Glomerular visceral epithelial cell (primary cell): ENCODE measurements at regions not wholly inside any gene's neighbourhood (a gene's known extent, or its start where the extent isn't known, plus 50 kb on each side); places are given as distances from the start of the nearest gene placed in this dataset.

Experiments used
- DNase-seq: peaks from one replicate; pipeline ENCODE4 v3.0.0-alpha.2; 2016; ENCODE audit errors: extremely low spot score

DNA sequence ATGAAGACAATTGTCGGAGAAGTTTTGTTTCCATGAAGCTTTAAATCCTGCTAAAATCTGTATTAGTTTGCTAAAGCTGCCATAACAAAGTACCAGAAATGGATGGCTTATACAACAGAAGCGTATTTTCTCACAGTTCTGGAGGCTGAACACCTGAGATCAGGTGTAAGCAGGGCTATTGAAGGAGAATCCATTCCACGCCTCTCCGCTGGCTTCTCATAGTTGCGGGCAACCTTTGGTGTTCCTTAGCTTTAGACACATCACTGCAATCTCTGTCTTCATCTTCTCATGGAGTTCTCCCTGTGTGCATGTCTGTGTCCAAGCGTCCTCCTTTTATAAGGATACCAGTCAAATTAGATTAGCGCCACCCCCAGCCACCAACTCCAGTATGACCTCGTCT is 159.9 kb upstream of the CDYL start:
- no peak for DNase-seq

DNA sequence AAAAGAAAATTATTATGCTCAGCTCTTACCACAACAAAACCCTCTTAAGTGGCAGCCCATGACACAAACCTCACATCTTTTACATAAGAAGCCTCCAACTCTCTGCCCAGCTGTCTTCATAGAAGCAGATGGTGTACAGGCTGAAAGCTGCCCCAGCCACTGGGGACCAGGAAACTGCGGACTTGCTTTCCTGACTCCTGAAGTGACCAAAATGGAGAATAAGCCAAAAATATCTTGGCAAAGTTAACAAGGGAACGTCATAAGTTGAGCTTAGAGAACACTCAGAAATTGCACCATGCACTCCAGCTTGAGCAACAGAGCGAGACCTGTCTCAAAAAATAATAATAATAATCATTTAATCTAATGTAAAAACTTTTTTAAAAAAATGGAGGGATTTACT is 160.3 kb upstream of the CDYL start:
- DNase-seq = no peak

DNA sequence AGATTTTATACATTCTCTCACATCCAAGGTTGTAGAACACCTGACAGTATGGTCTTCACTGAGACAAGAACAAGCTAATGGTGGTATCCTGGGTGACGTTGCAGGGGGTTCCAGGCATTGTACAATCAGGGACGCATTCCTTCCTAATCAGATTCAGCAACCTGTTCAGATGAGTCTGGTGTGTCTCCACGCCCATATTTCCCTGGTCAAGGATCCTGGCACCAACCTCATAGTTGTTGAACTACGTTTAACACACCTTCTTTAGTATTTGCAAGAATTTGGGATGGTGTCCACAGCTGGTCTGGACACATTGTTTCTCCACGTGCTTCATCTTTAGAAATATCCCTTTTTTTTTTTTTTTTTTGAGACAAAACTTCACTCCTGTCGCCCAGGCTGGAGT is 161.0 kb upstream of the CDYL start:
- no peak for DNase-seq

DNA sequence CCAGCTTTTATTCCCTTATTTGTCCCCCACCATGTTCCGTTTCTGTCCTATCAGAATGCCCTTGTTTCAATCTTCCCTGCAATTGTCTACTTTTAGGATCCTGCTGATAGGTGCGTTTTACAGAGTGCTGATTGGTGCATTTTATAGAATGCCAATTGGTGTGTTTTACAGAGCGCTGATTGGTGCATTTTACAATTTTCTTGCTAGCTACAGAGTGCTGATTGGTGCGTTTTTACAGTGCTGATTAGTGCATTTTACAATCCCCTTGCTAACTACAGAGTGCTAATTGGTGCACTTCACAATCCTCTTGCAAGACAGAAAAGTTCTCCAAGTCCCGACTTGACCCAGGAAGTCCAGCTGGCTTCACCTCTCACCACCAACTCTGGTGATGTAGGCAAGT is 161.6 kb upstream of the CDYL start:
- no peak for DNase-seq

DNA sequence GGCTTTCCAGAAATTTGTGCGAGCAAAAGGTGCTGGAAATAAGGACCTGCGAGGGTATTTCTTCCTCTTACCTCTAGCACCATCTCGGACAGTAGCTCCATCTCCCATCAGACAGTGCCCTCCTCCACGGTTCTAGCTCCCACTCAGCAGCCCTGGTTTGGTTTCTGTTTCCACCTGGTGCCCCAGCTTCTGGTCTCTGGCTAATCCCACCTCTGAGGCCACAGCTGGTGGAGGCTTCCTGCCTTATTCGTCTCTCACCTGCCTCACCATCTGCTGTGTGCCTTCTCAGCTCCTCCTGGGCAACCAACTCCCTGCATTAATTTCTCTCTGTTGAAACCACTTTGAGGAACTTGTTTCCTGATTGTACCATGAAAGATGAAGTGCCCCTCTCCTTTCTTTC is 162.4 kb upstream of the CDYL start:
- no peak for DNase-seq

DNA sequence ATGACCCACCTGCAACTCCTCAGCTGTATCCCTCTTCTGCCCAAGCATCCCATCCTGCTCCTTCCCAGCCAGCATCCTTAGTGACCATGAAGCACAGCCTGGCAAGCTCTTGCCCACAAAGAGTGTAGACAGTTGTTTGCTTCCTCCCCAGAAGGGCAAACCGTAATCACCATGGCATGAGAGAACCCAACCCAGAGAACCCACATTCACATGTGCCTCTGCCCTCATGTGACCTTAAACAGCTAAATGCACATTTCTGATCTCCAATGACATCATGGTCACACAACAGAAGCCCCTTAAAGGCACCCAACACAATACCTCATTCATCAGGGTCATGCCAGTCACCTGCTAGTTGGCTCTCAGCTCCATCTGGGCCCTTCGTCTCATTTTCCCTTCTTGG is 162.8 kb upstream of the CDYL start:
- DNase-seq = no peak

DNA sequence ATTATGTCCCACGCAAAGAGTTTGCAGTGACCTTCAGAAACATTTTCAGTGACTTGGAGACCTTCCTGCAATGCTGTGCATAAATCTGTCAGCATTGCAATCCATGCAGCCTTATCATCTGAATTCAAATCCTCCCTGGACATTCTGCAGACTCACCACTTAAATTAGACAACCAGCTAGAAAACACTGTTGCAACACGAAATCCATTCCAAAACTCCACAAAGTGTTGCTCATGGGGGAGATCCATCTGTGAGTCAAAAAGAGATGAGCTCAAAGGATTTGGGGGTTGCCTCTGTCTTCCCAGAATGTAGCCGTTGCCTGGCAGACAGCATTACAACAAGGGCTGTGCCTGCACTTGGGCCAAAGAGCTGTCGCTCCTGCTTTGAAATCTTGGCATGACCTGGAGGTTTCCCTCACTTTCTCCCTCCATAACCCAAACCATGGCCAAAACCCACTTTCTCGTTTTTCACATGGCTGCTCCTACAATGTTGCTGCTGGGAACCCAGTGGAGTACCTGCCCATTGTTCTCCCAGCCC is 163.5 kb upstream of the CDYL start:
- DNase-seq = no peak

DNA sequence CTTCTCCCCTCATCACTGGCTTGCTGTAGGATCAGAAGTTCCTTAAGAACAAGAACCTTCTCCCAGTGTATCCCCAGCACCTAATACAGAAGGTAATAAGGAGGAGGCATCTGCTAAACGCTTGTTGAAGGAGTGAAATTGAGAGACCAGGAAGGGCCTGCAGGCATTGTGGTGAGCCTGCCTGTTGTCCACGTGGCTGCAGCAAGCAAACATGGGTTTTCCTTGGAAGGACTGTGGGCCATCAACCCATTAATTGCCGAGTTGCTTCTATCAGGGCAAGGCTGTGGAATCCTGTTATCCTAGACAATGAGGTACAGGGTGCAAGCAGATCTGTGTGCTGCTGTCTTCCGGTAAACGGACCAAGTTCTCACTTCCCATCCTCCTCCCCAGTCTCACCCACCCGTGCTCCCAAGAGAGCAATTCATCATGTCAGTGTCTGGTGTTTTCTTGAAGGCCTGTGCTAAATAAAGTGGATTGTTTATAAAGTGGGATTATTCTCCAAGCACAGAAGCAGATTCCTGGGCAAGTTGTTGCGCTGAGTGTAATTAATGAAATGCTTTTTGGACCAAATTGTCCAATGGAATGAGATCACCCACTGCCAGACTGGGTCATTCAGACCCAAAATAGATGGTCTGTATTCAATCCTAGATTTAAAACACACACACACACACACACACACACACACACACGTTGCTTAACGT is 164.6 kb upstream of the CDYL start:
- no peak for DNase-seq

DNA sequence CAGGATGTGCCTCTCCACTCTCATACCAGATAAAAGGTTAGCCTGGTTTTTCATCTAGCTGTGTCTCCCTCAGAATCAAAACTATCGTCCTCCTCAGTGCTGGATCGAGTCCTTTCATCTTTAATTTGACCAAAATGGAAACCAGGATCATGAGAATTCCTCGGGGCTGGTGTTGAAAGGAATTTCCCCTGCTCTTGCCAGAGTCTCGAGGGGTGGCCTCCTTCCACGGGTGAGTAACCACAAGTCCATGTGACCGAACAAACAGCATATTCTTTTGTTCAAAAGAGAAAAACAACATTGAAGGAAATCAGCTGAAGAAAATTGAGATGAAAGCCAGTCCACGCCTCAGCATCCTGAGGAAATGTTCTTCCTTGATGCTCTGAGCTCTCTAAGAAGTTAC is 165.9 kb upstream of the CDYL start:
- peak; percentile 52 for DNase-seq

DNA sequence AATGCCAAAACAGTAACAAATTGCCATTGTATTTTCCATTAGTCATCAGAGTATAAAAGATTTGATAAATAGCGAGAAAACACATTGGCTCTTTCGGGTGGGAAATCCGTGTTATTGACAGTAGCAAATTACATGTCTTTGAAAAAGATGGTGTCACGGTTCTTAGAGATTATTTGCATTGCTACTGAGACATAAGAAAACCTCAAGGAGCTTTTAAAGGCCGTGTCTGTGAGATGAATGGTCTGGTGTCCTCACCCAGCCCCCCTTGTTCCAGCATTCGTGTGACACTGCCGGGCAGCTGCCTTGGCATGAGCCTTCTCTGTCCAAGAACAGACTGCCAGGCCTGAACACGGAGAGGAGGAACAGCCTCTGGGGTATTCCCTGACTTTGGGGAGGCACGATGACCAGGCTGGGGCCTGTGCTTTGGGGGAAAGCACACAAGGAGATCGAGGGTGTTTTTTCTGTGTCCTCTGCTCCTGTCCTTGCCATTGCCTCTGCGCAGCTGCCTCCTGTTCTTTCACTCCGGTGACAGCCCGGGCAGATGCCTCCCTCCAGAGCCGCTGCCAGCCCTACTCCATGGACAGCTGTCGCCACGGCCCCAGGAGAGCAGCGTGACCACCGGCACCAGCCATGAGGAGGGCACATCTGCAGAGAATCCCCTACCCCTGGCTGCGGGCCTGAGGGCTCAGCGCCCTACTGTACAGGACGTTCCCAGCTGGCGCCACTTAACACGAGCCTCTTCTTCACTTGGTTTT is 167.7 kb upstream of the CDYL start:
- no peak for DNase-seq

DNA sequence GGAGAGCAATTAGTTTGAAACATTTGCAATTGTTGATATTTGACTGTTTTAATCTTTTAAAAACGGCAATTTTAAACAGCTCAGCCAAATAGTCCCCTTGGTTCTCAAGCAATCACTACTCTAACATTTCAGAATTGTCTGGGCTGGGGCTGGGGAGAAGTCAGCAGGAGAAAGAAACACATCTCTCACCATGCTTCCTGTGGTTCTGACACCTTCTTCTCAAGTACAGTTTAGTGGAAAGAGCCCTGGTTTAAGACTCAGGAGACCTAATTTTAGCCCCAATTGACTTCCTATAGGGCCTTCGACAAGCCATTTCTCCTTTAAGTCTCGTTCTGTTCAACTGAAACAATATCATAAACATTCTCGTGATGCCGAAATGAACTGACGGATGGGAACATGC is 168.4 kb upstream of the CDYL start:
- DNase-seq = peak; percentile 5

DNA sequence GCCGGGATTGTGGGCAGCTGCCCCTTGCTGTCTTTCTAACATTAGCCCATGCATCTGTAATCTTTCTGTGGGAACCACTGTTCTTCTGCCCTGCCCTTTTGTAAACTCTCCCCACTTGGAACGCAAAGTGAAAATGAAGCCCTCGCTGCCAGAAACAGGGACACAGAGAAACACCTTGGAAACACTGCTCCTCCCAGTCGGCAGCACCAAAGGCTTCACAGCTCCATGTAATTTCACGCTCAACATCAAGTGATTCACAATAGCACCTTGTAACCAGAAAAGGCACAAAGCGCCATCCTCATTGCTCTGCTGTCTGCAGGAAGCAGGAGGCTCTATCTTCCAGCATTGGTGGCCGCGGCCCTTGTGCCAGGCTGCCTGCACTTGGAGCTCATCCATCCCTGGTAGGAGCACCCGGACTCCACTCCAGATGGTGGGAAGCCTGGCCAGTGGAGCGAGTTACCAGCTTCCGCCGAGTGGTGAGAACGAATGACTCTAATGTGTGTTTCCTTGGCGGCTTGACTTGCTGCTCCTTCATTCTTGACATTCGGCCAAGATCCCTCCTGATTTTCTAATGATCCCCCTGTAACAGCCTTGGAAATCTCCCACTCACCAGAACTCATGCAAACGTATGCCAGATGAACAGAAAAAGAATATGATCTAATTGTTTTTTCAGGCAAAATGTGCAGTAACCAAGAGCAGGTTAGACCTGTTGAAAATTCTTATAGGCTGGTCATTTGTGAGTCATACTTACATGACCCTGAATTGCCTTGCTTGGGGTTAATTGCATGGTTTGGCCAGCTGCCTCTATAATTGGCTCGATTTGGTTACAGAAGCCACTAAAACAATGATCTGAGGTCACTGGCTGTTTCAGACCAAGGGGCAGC is 169.1 kb upstream of the CDYL start:
- DNase-seq = peak; percentile 94

DNA sequence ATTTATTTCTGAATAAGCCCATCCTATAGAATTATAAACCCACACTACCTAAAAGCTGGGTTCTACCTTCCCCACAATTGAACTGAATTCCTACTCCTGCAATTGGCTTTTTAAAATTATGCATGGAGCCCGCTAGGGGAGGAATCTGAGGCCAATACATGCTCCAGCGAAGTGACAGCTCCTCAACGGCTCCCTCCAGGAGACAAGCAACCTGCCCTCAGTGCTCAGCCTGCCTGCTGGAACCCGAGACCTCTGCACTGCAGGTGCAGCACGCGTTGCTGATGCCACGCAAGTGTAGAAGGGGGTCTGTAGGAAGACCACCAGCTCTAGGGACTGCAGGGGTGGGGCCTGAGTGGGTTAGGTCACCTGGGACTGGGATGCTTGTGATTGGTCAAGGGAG is 170.2 kb upstream of the CDYL start:
- DNase-seq = no peak

DNA sequence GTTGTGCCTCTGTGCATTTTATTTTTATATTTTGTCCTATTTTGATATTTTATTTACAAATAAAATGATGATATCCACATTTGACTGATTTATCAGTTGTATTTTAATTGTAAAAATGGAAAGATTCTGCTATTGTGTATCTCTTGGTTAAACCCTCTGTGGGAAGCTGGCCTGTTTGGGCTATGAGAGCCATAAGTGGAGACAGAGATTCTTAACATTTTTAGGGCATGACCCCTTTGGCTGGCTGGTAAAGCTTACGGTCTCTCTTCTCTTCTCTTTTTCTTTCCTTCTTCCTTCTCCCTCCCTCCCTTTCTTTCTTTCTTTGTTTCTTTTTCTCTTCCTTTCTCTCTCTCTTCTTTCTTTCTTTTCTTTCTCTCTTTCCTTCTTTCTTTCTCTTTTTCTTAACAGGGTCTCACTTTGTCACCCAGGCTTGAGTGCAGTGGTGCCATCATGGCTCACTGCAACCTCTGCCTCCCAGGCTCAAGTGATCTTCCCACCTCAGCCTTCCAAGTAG is 172.3 kb upstream of the CDYL start:
- no peak for DNase-seq

DNA sequence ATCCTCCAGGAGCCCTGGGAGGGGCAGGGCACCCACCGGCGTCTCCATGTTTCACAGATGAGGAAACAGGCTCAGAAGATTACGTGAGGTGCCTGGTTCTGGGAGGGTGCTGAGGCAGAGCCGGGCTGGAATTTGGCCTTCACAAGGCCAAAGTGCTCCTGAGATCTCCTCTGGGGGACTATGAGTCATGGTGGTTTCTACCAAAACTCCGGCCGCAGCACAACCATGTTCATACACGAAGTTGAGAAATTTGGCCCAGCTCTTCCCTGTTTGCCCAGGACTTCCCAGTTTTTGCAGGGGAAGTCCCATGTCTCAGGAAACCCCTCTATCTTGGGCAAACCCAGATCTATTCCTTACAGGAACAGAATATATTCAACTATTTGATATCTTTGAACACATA is 172.9 kb upstream of the CDYL start:
- no peak for DNase-seq

DNA sequence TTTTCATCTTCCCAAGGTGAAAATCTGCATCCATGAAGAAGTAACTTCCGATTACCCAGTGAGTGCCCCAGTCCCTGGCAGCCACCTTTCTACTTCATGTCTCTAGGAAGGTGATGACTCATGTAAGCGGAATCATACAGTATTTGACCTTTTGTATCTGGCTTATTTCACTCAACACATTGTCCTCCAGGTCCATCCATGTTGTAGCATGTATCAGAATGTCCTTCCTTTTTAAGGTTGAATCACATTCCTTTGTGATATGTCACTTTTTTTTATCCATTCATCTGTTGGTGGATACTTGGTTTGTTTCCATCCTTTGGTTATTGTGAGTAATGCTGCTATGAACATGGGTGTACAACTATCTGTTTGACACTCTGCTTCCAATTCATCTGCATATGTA is 176.3 kb upstream of the CDYL start:
- peak; percentile 51 for DNase-seq

DNA sequence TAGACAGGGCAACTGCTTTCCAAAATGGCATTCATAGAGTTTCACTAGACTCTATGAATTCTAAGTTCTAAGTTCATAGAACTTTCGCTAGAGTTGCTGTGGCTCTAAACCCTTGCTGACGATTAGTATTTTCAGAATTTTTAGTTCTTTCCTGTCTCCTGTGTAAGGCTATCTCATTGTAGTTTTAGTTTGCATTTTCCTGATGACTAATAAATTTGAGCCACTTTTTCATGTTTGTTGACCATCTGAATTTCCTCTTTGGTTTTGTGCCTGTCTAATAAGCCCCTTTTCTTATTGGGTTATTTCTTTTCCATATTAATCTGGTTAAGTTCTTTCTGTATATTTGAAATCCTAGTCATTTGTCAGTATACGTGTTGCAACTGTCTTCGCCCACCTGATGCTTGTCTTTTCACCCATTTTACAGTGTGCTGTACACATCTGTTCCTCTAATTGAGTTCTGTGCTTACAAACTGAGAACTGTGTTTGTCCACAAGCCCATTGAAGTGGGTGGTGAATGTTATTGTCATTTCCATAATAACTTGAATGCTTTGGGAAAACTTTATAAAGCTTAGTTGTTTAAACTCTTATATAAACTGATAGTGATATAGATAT is 177.7 kb upstream of the CDYL start:
- no peak for DNase-seq

DNA sequence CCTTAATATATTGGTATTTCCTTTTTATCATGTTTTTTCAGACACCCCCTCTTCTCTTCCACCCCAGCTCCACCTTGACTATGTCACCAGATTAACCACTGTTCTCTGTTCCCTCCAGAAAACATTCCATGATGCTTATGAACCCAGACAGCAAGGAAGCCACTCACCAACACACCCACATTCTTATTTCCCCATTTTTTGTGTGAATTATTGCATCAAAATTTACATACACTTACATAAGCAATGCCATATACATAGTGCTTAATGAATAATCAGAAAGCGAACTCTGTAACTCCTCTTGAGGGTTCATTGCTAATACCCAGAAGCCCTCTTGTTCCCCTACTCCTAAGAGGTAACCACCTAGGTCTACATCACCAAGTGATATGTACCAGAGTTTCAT is 182.3 kb upstream of the CDYL start:
- DNase-seq = no peak

DNA sequence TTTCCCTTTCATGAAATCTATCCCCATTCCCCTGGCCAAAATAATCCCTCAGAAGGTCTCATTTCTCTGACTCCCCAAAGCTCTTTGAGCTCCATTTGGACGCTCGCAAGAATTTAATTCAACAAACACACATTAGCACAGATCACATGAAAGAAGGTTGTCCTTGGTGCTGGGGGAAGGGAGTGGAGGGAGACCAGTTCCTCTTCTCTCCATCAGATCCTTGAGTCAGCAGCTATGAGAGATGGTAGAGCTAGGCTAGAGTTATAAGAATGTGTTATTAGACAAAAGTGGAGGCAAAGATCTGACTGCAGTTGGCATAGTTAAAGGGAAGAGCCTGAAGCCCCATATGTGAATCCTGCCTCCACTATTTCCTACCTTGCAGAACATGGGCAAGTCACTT is 184.2 kb upstream of the CDYL start:
- DNase-seq = no peak

DNA sequence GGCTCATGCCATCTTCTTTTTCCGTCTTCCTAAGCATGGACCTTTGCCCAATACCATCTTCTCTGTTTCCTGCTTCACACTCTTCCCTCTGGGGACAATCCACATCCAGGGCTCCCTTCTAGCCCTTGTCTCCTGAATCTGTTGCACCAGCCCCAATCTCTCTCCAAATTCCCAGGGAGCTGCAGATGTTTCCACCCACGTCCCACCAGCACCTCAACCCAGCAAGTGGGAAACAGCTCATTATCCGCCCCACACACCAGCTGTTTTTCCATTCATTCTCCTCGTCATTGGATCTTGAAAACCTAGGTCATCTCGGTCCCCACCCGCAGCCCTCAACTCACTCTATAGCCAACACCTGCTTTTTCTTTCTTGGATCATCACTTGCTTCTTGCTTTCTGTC is 185.0 kb upstream of the CDYL start:
- DNase-seq = no peak

DNA sequence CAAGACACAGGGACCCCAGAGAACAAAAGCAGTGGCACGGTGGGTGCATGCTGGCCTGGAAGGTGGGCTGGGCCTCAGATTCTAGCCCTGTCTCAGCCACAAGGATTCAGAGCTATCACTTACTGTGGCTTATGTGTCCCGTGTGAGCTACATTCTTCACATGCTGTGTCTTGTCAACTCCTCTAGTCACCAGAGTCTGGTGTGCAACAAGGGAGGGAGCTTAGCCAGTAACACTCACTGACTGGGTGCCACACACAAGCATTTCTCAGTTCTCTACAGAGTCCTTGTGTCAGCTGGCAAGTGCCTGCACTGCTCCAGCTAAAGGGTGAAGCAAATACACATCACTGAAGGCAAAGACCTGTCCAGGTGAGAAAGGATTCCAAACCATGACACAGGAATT is 186.9 kb upstream of the CDYL start:
- DNase-seq = no peak

DNA sequence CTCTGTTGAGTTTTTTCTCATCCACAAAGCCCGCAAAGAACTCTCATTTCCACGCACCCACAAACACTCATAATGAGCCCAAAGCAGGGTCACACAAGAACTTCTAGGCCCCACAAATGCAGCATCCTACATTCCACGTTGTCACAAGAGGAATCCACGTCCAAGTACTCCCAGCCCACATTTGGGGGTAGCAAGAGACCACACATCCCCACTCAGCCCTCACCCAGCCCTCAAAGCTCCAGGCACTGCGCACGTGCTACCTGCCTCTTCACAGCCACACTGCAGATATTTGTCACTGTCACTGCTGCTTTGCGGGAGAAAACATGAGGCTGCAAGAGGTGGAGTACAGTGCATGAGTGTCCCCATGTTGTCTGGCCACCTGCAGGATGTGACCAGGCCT is 187.6 kb upstream of the CDYL start:
- no peak for DNase-seq
